ENCODE measurements at regions not wholly inside any gene's neighbourhood (a gene's known extent, or its start where the extent isn't known, plus 50 kb on each side); places are given as distances from the start of the nearest gene placed in this dataset.
"Not testable (repeated sequence)": the region's sequence is repeated elsewhere in the genome, so short reads cannot be mapped to it uniquely, and the experiment has no call there.

GRCh38 chr6:92026878-92027277, 1392.5 kb downstream of the EPHA7 start:
- DNase-seq = no peak

GRCh38 chr6:92024881-92025280, 1394.5 kb downstream of the EPHA7 start:
- DNase-seq = no peak

- DNase-seq = no peak
Measured at GRCh38 chr6:92024110-92024509, 1395.2 kb downstream of the EPHA7 start.

- no peak for DNase-seq
Measured at GRCh38 chr6:92023410-92023966, 1395.9 kb downstream of the EPHA7 start.

- DNase-seq = no peak
Measured at GRCh38 chr6:92011681-92012245, 1407.6 kb downstream of the EPHA7 start.

GRCh38 chr6:92008757-92009502, 1410.4 kb downstream of the EPHA7 start:
- DNase-seq = no peak

GRCh38 chr6:92000112-92000511, 1413.2 kb upstream of the MAP3K7 start:
- no peak for DNase-seq

GRCh38 chr6:91994787-91995186, 1407.9 kb upstream of the MAP3K7 start:
- no peak for DNase-seq

GRCh38 chr6:91982559-91982958, 1395.7 kb upstream of the MAP3K7 start:
- no peak for DNase-seq

GRCh38 chr6:91976797-91977196, 1389.9 kb upstream of the MAP3K7 start:
- DNase-seq = peak; percentile 4

- DNase-seq = no peak
Measured at GRCh38 chr6:91970700-91971099, 1383.8 kb upstream of the MAP3K7 start.

GRCh38 chr6:91965872-91966271, 1379.0 kb upstream of the MAP3K7 start:
- DNase-seq = no peak

GRCh38 chr6:91961671-91962070, 1374.8 kb upstream of the MAP3K7 start:
- no peak for DNase-seq

- DNase-seq = no peak
Measured at GRCh38 chr6:91961236-91961635, 1374.4 kb upstream of the MAP3K7 start.

GRCh38 chr6:91941838-91942237, 1355.0 kb upstream of the MAP3K7 start:
- no peak for DNase-seq

GRCh38 chr6:91940801-91941200, 1353.9 kb upstream of the MAP3K7 start:
- DNase-seq = no peak

GRCh38 chr6:91926827-91927226, 1340.0 kb upstream of the MAP3K7 start:
- DNase-seq = no peak

GRCh38 chr6:91926361-91926760, 1339.5 kb upstream of the MAP3K7 start:
- no peak for DNase-seq

GRCh38 chr6:91911945-91912344, 1325.1 kb upstream of the MAP3K7 start:
- no peak for DNase-seq

GRCh38 chr6:91904586-91905164, 1317.8 kb upstream of the MAP3K7 start:
- no peak for DNase-seq

- no peak for DNase-seq
Measured at GRCh38 chr6:91895599-91896285, 1308.9 kb upstream of the MAP3K7 start.

- DNase-seq = no peak
Measured at GRCh38 chr6:91886183-91886795, 1299.4 kb upstream of the MAP3K7 start.

- DNase-seq = not testable (repeated sequence)
Measured at GRCh38 chr6:91881791-91882190, 1294.9 kb upstream of the MAP3K7 start.

Data from fibroblast of skin of back (primary cell).